Left cardiac atrium (tissue), 4 donors: ENCODE measurements at regions not wholly inside any gene's neighbourhood (a gene's known extent, or its start where the extent isn't known, plus 50 kb on each side); places are given as distances from the start of the nearest gene placed in this dataset.
A peak's percentile ranks its signal among the peaks of the same experiment; 100 is the strongest.

Source experiments
- ATAC-seq, 2 donors: fragments of 200-7000 bp; cut with Tn5 transposase; one replicate each; pipeline ENCODE4 v1.9.1; 2020; ENCODE audit warnings: mild to moderate bottlenecking in 2 of 2, moderate library complexity in 2 of 2
- DNase-seq: peaks from one replicate; pipeline ENCODE4 v3.0.0-alpha.2; 2020
- intact Hi-C, 2 donors: fragments of 100-400 bp; cut with DNase I; formaldehyde crosslinking; loops; one replicate each; pipeline versions ENCODE4 v1.14.1 to v1.15.1; 2022 to 2023
- donor health status: DM: no; HTN: yes; CAD: no.
- donor health status: DM: no; HTN: yes; CAD: no; lungs with severe emphysema.
- donor health status: DM: yes; HTN: yes; CAD: no.
- donor health status: Dilated cardiomyopathy.

DNA sequence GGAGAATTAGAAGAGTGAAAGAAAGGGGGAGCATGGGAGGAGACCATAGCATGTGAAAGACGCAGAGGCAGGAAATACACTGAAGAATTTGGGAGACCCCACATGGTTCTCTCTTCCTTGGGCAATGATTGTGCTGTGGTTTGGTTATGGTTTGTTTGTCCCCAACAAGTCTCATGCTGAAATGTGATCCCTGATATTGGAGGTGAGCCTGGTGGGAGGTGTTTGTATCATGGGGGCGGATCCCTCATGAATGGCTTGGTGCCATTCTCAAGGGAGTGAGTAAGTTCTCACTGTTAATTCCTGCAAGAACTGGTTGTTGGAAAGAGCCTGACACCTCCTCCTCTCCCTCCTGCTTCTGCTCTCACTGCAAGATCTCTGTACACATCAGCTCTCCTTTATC is 78.6 kb upstream of the RAI2 start:
- intact Hi-C loops: no loop called here
- ATAC-seq (peak in 1 of 2 donors; percentile 23), DNase-seq (no peak)

DNA sequence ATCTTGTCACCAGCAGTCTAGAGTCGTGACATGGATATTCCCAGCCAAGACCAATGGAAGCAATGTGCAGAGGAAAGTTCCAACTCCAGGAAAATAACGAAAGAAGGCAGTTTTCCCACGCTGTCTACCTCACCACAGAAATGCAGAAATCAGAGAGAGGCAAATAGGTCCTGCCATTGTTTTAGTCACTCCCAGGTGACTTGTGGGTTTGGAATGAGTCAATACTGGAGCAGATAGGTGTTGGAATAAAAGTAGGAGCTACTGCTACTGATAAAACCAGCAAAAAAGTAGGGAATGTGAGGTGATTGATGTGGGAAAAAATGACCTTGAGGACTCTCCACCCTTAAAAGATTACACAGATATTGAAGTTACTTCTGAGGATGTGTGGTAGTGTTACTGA is 72.8 kb upstream of the RAI2 start:
- no peak for ATAC-seq
- intact Hi-C loops: loop anchor here in 1 of 2 donors (5.0 kb wide), 1 partner anchor 278 kb away; no protein-coding TSS in a partner anchor

DNA sequence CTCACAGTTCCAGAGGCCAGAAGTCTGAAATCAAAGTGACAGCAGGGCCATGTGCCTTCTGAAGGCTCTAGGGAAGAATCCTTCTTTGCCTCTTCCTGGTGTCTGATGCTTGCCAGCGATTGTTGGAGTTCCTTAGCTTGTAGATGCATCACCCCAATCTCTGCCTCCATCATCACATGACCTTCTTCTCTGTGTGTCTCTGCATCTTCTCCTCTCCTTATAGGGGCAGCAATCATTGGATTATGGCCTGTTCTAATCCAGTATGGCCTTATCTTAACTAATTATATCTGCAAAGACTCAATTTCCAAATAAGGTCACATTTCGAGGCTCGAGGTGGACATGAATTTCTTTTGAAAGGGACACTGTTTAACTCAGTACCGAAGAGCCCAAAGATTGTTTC is 71.7 kb upstream of the RAI2 start:
- DNase-seq: no peak

More for the DNA sequence above, 72.8 kb upstream of the RAI2 start:
- DNase-seq: no peak

DNA sequence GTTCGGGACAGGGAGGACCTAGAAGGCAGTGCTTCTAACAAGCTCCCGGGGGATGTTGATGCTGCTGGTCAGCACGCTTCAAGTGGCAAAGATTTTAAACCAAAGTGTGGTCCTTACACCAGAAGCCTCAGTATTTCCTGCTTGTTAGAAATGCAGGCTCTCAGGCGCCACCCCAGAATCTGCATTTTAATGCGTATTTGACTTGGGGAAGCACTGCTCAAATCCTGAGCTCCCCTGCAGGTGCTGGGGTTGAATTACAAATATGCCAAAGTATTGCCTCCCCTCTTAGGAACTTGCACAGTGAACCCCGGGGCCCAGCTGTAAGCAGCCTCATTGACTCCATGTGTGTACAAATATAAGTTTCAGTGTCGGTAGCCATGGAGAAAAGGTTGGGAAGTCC is 70.8 kb upstream of the RAI2 start:
- ATAC-seq (no peak), DNase-seq (no peak)
- intact Hi-C loops: loop anchor here in 1 of 2 donors (5.0 kb wide), 1 partner anchor 280 kb away; no protein-coding TSS in a partner anchor

More for the DNA sequence above, 71.7 kb upstream of the RAI2 start:
- intact Hi-C loops: loop anchor here in 1 of 2 donors (5.0 kb wide), 1 partner anchor 280 kb away; no protein-coding TSS in a partner anchor
- no peak for ATAC-seq

DNA sequence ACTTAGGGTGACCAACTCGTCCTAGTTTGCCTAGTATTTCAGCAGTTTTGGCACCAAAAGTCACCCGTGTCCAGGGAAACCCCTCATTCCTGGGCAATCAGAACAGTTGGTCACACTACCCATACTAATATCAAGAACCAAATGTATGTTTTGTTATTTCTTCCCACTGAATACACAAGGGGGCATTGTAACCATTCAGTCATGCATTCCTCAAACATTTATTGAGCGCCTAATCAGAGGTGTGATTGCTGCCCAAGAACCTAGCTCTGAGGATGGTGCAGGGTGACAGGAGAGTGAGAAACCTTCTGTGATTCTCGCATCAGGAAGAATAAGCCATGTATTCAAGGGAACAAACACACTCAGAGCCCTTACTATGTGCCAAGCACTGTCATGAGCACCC is 69.8 kb upstream of the RAI2 start:
- DNase-seq: no peak
- ATAC-seq: no peak
- intact Hi-C loops: loop anchor here in 1 of 2 donors (5.0 kb wide), 1 partner anchor 281 kb away; no protein-coding TSS in a partner anchor

DNA sequence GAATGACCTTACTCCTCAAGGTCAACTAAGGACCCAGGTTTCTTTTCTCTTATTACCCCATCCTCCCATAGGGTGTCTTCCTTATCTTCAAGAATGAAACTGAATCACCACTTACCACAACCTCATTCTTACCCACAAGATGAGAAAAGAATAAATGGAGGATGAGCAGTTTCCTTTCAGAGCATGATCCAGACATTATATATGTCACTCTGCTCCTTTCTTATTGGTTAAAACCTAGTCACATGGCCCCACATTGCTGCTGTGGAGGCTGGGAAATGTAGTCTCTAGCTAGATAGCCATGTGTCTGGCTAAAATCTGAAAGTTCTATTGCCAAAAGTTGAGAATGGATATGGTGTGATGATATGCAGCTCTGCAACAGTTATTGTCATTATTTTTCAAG is 62.4 kb upstream of the RAI2 start:
- DNase-seq (no peak), ATAC-seq (no peak)

DNA sequence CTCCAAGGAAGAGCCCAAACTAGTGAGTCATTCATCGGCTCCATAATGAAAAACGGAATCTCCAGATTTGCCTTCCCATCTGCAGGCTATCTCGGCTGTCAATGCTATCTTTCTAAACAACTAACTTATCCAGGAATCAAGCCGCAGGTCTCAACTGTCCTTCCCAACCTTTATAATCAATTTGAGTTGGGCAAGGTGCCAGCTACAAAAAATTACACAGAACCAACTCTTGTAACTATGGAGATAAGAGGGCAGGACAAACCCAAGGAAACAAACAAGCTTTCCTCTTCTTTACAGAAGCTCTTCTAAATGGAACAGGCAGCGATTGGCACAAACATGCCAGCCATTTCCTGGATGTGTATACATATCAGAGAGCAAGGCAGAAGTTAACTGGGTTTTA is 61.2 kb upstream of the RAI2 start:
- intact Hi-C loops: no loop called here
- ATAC-seq: no peak
- no peak for DNase-seq

More for the DNA sequence above, 62.4 kb upstream of the RAI2 start:
- intact Hi-C loops: no loop called here

DNA sequence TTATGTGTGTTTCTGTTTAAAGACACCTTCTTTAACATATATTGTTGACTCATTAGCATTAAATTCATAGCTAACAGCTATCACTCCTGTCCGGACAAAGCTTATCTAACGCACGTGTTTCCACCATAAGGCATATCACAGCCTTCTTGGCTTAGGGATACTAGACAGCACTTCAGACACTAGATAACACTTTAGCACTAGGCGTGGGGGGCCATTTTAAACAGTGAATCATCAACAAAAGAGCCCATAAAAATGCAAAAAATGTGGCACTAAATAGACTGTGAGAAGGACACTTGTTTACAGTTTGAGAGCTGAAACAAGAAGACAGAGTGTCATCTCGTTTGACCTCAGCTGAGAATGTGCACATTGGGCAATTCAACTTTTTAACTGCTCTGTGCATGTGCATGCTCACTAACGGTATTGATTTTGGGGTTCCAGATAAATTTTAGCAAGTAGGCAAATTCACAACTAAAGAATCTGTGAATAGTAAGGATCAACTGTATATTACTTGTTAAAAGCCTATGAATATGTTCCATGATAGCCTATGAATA is 58.9 kb upstream of the RAI2 start:
- no peak for ATAC-seq
- intact Hi-C loops: no loop called here
- no peak for DNase-seq

DNA sequence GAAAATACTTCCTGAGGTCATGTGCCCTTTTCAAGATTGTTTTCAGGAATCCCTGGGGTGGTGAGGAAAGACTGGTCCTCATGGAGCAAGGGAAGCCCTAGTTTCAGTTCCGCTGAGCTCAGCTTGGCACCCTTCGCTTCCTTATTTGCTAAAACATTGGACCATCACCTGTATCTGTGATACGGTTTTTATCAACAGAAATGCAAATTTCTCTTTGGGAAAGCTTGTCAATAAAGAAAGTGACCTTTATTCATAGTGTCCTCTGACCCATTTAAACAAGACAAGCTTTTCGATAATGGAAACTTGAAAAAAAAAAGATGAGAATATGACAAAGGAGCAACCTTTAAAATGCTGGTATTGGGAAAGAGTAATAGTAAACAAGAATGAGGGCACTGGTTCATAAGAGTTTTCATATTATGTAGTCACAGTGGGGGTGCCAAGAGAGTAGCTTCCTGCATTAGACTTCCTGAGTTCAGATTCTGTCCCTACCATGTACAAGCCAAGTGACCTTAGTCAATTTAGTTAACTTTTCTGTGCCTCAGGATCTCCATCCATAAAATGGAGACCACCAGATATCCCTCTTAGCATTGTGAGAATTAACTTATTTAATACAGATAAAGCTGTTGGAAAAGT is 57.0 kb upstream of the RAI2 start:
- DNase-seq (no peak), ATAC-seq (no peak)
- intact Hi-C loops: no loop called here

DNA sequence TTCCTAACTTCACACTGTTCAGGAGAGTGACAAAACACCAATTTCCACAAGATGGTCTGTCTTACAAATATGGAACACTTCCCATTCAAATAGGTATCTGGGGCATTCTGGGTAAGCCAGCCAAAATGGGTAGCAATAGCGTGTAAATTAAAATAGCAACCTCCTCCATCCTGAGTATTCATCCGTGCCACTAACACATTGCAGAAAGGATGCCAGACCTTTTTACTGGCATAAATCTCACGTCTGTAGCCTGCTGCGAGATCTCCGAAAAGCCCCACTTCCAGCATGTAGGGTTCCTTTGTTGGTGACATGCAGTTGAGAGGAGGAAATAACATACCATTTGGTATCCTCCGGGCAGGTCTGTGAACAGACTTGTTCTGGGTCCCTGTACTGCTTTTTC is 52.7 kb upstream of the RAI2 start:
- intact Hi-C loops: no loop called here
- no peak for DNase-seq
- no peak for ATAC-seq
